ENCODE measurements at regions not wholly inside any gene's neighbourhood (a gene's known extent, or its start where the extent isn't known, plus 50 kb on each side); places are given as distances from the start of the nearest gene placed in this dataset.

DNA sequence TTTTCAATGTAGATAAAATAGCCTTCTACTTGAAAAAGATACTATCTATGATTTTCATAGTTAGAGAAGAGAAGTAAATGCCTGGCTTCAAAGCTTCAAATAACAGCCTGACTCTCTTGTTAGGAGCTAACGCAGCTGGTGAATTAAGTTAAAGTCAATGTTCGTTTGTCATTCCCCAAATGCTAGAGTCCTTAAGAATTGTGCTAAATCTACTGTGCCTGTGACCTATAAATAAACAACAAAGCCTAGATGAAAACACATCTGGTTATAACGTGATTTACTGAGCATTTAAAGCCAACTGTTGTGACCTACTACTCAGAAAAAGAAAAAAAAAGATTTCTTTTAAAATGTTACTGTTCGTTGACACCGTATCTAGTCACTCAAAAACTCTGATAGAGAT is 134.7 kb downstream of the POLR1F start:
- TF ChIP-seq POLR2AphosphoS5 (IDR thresholded peaks at IDR 0.05), result no peak
- TF ChIP-seq, protein P1, sequence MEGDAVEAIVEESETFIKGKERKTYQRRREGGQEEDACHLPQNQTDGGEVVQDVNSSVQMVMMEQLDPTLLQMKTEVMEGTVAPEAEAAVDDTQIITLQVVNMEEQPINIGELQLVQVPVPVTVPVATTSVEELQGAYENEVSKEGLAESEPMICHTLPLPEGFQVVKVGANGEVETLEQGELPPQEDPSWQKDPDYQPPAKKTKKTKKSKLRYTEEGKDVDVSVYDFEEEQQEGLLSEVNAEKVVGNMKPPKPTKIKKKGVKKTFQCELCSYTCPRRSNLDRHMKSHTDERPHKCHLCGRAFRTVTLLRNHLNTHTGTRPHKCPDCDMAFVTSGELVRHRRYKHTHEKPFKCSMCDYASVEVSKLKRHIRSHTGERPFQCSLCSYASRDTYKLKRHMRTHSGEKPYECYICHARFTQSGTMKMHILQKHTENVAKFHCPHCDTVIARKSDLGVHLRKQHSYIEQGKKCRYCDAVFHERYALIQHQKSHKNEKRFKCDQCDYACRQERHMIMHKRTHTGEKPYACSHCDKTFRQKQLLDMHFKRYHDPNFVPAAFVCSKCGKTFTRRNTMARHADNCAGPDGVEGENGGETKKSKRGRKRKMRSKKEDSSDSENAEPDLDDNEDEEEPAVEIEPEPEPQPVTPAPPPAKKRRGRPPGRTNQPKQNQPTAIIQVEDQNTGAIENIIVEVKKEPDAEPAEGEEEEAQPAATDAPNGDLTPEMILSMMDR (IDR thresholded peaks at IDR 0.05), result no peak
- no peak for TF ChIP-seq POLR2A (IDR thresholded peaks at IDR 0.05)
- no peak for TF ChIP-seq EP300 (IDR thresholded peaks at IDR 0.05)
- Histone ChIP-seq H3K4me1 (no peaks in the 10 kb centered on the region), H3K27me3 (no peaks in the 10 kb centered on the region), H3K4me3 (no peak overlapping the region), H3K9me3 (no peaks in the 10 kb centered on the region), H3K36me3 (no peaks in the 10 kb centered on the region), H3K27ac (no peak overlapping the region)
- 52 to 53% methylated on average over 5 of the region's 5 CpGs for WGBS, 2 donors (ENCODE audit: low coverage in 1 of 2)
- ATAC-seq, result no peak

- H3K4me1 ChIP-seq, result no peaks in the 10 kb centered on the region
- no peak for ATAC-seq
- H3K9me3 ChIP-seq, result no peaks in the 10 kb centered on the region
- H3K27ac ChIP-seq, result no peak overlapping the region
- no peaks in the 10 kb centered on the region for H3K27me3 ChIP-seq
- H3K36me3 ChIP-seq, result no peaks in the 10 kb centered on the region
- WGBS, 2 donors (ENCODE audit: low coverage in 1 of 2), result 38 to 50% methylated on average over 3 to 4 of the region's 4 CpGs
- H3K4me3 ChIP-seq, result no peak overlapping the region
- TF ChIP-seq, protein P1 (IDR thresholded peaks at IDR 0.05), result no peak
- TF ChIP-seq POLR2A (IDR thresholded peaks at IDR 0.05), result no peak
- TF ChIP-seq POLR2AphosphoS5 (IDR thresholded peaks at IDR 0.05), result no peak
- TF ChIP-seq EP300 (IDR thresholded peaks at IDR 0.05), result no peak
Measured at GRCh38 chr7:19572566-19572965, 136.3 kb downstream of the POLR1F start.

DNA sequence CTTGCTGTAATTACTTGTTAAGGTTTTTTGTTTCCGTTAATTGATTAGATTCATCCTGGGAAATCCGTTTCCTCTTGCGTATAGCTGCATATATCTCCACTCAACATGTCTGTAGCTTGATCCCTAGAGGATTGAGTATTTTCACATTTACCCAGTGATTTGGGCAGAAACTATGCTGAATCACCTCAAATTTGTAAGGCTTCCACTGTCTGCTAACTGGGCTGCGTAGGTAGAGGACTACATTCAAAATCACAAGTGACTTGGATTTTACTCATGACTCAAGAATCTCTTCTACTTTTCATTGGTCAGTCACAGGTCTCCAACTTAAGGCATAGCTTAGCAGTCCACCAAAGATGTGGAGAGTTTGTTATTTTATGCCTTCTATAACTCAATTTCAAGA is 141.8 kb downstream of the POLR1F start:
- 95% methylated on average over 4 of the region's 4 CpGs; no CpG with 5 or more reads in 1 of the 2 donors for WGBS, 2 donors (ENCODE audit: low coverage in 1 of 2)
- TF ChIP-seq POLR2A (IDR thresholded peaks at IDR 0.05) (no peak), POLR2AphosphoS5 (IDR thresholded peaks at IDR 0.05) (no peak), EP300 (IDR thresholded peaks at IDR 0.05) (no peak)
- TF ChIP-seq, protein P1 (IDR thresholded peaks at IDR 0.05), result no peak
- Histone ChIP-seq H3K36me3 (no peaks in the 10 kb centered on the region), H3K27me3 (no peaks in the 10 kb centered on the region), H3K9me3 (no peaks in the 10 kb centered on the region), H3K4me1 (no peaks in the 10 kb centered on the region), H3K27ac (no peak overlapping the region), H3K4me3 (no peak overlapping the region)
- ATAC-seq, result no peak

DNA sequence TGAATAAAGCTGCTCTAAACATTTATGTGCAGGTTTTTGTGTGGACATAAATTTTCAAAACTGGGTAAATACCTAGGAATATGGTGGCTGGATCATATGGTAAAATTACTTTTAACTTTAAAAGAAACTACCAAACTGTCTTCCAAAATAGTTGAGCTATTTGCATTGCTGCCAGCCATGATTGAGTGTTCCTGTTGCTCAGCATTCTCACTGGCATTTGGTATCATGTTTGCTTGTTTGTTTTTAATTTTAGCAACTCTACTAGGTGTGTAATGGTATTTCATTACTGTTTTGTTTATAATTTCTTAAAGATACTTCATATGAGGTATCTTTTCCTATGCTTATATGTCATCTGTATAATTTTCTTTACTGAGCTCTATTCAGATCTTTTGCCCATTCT is 143.2 kb downstream of the POLR1F start:
- H3K36me3 ChIP-seq, result no peaks in the 10 kb centered on the region
- H3K9me3 ChIP-seq, result no peaks in the 10 kb centered on the region
- ATAC-seq, result no peak
- H3K27ac ChIP-seq, result no peak overlapping the region
- no peak for TF ChIP-seq POLR2AphosphoS5 (IDR thresholded peaks at IDR 0.05)
- TF ChIP-seq, protein P1 (IDR thresholded peaks at IDR 0.05), result no peak
- TF ChIP-seq POLR2A (IDR thresholded peaks at IDR 0.05), result no peak
- no peak for TF ChIP-seq EP300 (IDR thresholded peaks at IDR 0.05)
- no peaks in the 10 kb centered on the region for H3K27me3 ChIP-seq
- H3K4me3 ChIP-seq, result no peak overlapping the region
- H3K4me1 ChIP-seq, result no peaks in the 10 kb centered on the region

DNA sequence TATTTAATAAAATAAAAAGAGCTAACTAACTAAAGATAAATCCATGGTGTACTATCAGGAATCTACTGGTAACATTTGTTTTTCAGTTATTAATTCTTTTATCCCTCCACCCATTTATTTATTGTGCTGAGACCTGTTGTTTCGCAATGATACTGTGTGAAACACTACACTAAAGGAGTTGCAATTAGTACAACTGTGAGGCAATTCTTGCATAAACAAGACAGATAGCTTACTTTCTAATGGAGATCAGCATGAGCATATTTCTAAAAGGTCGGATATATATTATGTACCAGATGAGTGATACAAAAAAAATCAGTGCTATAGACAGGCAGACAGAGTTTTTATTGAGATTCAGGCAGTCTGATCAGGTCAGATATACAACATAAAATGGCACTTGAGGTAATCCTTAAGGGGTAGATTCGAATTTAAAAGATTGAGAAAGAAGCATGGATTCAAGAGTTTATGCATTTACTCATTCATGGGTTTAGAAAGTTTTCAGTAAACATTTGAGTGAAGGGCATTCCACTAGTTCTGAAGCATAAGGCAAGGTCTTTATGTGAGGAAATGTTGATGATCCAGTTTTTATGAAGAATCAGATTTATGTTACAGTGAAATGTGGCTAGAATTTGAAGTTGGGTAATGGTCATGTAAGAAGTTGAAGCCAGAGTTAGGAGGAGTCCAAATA is 147.6 kb downstream of the POLR1F start:
- no peaks in the 10 kb centered on the region for H3K4me1 ChIP-seq
- TF ChIP-seq POLR2A (IDR thresholded peaks at IDR 0.05) (no peak), POLR2AphosphoS5 (IDR thresholded peaks at IDR 0.05) (no peak), EP300 (IDR thresholded peaks at IDR 0.05) (no peak)
- TF ChIP-seq, protein P1 (IDR thresholded peaks at IDR 0.05), result no peak
- no peaks in the 10 kb centered on the region for H3K9me3 ChIP-seq
- no peaks in the 10 kb centered on the region for H3K36me3 ChIP-seq
- no peaks in the 10 kb centered on the region for H3K27me3 ChIP-seq
- ATAC-seq, result peak; percentile 44
- H3K4me3 ChIP-seq, result no peak overlapping the region
- 67 to 70% methylated on average over 3 of the region's 3 CpGs for WGBS, 2 donors (ENCODE audit: low coverage in 1 of 2)
- H3K27ac ChIP-seq, result no peak overlapping the region

Data from gastroesophageal sphincter (tissue), 4 donors.